ENCODE measurements at regions not wholly inside any gene's neighbourhood (a gene's known extent, or its start where the extent isn't known, plus 50 kb on each side); places are given as distances from the start of the nearest gene placed in this dataset.

DNA sequence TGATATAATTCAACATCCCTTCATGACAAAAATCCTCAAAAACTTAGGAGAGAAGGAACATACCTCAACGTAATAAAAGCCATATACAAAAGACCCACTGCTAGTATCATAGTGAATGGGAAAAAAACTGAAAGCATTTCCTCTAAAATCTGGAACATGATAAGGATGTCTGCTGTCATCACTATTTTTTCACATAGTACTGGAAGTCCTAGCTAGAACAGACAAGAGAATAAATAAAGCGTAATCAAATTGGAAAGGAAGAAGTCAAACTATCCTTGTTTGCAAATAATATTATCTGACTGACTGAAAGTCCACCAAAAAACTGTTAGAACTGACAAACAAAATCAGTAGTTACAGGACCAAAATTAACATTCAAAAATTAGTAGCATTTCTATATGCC, 985.4 kb upstream of the AGA start:
- BruUV-seq (replicated peaks), result no TSS peak
- no peaks in the 10 kb centered on the region for H3K36me3 ChIP-seq (ENCODE audit: control insufficient read depth in 1 of 2, insufficient read depth in 2 of 2, low read length in 2 of 2)
- no peaks in the 10 kb centered on the region for H3K27me3 ChIP-seq (ENCODE audit: insufficient read depth, low read length)
- RAD21 ChIA-PET (ENCODE audit: low non-redundant PET in 1 of 2, low total read pairs in 2 of 2, uncharacterized antibody in 2 of 2, unreplicated experiment in 2 of 2), result no interaction called here
- H3K9me2 ChIP-seq (ENCODE audit: insufficient read depth), result no peaks in the 10 kb centered on the region
- H3K27ac ChIP-seq (ENCODE audit: low read depth, low read length), result no peak overlapping the region
- no peak overlapping the region for H3K4me2 ChIP-seq (ENCODE audit: low read length)
- H3K9ac ChIP-seq (ENCODE audit: low read length), result no peak overlapping the region
- no peaks in the 10 kb centered on the region for H3K4me1 ChIP-seq (ENCODE audit: control insufficient read depth in 1 of 2, insufficient read depth in 2 of 2, low read length in 2 of 2)
- no peak overlapping the region for H3K4me3 ChIP-seq (replicated peaks in 1 of 2; ENCODE audit: low read depth in 1 of 2, low read length in 2 of 2)
- intact Hi-C loops (cut with micrococcal nuclease), result no loop called here
- no peaks in the 10 kb centered on the region for H3K9me3 ChIP-seq (ENCODE audit: control insufficient read depth in 1 of 2, insufficient read depth in 1 of 2, low read depth in 1 of 2, low read length in 2 of 2)
- H3K79me2 ChIP-seq (ENCODE audit: insufficient read depth, low read length), result no peaks in the 10 kb centered on the region
- CTCF ChIA-PET, result no interaction called here
- POLR2A ChIA-PET, result no interaction called here
- H4K20me1 ChIP-seq (ENCODE audit: insufficient read depth), result no peaks in the 10 kb centered on the region
- no peak for DNase-seq (ENCODE audit: low read depth, low spot score)
- no peak overlapping the region for H2AFZ ChIP-seq (ENCODE audit: low read depth, low read length, poor library complexity, severe bottlenecking)
- no peak for TF ChIP-seq ELF1 (IDR thresholded peaks at IDR 0.05; ENCODE audit: borderline replicate concordance, low read depth)
- TF ChIP-seq JUND (IDR thresholded peaks at IDR 0.05), result no peak
- TF ChIP-seq FOSL1 (IDR thresholded peaks at IDR 0.05; ENCODE audit: low read depth), result no peak
- no peak for TF ChIP-seq SP1 (IDR thresholded peaks at IDR 0.05; ENCODE audit: low read depth)
- no peak for TF ChIP-seq ZFX (IDR thresholded peaks at IDR 0.05)
- TF ChIP-seq RAD21 (IDR thresholded peaks at IDR 0.05; ENCODE audit: low read depth), result no peak
- TF ChIP-seq EZH2phosphoT487 (IDR thresholded peaks at IDR 0.05; ENCODE audit: borderline replicate concordance), result no peak
- TF ChIP-seq CEBPB (IDR thresholded peaks at IDR 0.05; ENCODE audit: low read depth), result no peak
- TF ChIP-seq TCF7L2 (IDR thresholded peaks at IDR 0.05; ENCODE audit: borderline replicate concordance, extremely low read depth, insufficient read depth, insufficient read length), result no peak
- no peak for TF ChIP-seq CBX3 (IDR thresholded peaks at IDR 0.05; ENCODE audit: low read depth)
- TF ChIP-seq POLR2AphosphoS5 (IDR thresholded peaks at IDR 0.05; ENCODE audit: low read depth, low read length), result no peak
- no peak for TF ChIP-seq ATF3 (IDR thresholded peaks at IDR 0.05)
- TF ChIP-seq ZBTB33 (IDR thresholded peaks at IDR 0.05; ENCODE audit: extremely low read depth, insufficient replicate concordance, low read length), result no peak
- TF ChIP-seq ZNF274 (IDR thresholded peaks at IDR 0.05; ENCODE audit: low read depth, low read length), result no peak
- TF ChIP-seq POLR2A (IDR thresholded peaks at IDR 0.05; ENCODE audit: borderline replicate concordance, extremely low read depth, insufficient read depth, insufficient read length), result no peak
- TF ChIP-seq, protein P1, sequence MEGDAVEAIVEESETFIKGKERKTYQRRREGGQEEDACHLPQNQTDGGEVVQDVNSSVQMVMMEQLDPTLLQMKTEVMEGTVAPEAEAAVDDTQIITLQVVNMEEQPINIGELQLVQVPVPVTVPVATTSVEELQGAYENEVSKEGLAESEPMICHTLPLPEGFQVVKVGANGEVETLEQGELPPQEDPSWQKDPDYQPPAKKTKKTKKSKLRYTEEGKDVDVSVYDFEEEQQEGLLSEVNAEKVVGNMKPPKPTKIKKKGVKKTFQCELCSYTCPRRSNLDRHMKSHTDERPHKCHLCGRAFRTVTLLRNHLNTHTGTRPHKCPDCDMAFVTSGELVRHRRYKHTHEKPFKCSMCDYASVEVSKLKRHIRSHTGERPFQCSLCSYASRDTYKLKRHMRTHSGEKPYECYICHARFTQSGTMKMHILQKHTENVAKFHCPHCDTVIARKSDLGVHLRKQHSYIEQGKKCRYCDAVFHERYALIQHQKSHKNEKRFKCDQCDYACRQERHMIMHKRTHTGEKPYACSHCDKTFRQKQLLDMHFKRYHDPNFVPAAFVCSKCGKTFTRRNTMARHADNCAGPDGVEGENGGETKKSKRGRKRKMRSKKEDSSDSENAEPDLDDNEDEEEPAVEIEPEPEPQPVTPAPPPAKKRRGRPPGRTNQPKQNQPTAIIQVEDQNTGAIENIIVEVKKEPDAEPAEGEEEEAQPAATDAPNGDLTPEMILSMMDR (IDR thresholded peaks at IDR 0.05 in 2 of 3, conservative IDR thresholded peaks at IDR 0.05 in 1 of 3; ENCODE audit: borderline replicate concordance in 1 of 3, insufficient read depth in 1 of 3, low read depth in 2 of 3, low read length in 2 of 3), result no peak
- no peak for TF ChIP-seq MAX (IDR thresholded peaks at IDR 0.05)
- TF ChIP-seq SIN3A (IDR thresholded peaks at IDR 0.05; ENCODE audit: low read depth), result no peak
- TF ChIP-seq YY1 (IDR thresholded peaks at IDR 0.05; ENCODE audit: extremely low read depth, insufficient replicate concordance, low read depth, low read length), result no peak
- no peak for ATAC-seq

Measured in HCT116 (cell line).